KG1 (cell line): ENCODE measurements at regions not wholly inside any gene's neighbourhood (a gene's known extent, or its start where the extent isn't known, plus 50 kb on each side); places are given as distances from the start of the nearest gene placed in this dataset.

Experiments used
- DNase-seq: peaks from one replicate; lab custom pipeline; 2025; lab: John Stamatoyannopoulos, UW

GRCh38 chr9:89969881-89970639 is 365.2 kb downstream of the GADD45G start:
- no peak for DNase-seq

DNA sequence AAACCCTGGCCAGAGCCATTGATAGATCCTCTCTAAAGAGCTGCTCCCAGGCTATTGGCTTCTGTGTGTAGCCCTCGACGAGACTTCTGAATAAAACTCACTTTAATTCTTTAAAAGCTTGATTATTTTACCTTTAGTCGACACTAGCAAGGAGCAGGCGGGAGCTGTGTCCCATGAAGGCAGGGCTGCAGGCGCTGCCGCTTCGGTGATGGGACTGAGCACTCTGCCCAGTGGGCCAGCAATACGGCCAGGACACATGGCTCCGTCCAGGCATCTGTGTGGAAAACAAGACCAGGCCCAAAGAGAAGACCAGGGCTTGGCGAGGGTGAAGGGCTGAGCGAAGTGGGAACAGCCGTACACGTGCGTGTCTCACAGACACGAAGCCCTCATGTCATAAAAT is 365.9 kb downstream of the GADD45G start:
- no peak for DNase-seq

DNA sequence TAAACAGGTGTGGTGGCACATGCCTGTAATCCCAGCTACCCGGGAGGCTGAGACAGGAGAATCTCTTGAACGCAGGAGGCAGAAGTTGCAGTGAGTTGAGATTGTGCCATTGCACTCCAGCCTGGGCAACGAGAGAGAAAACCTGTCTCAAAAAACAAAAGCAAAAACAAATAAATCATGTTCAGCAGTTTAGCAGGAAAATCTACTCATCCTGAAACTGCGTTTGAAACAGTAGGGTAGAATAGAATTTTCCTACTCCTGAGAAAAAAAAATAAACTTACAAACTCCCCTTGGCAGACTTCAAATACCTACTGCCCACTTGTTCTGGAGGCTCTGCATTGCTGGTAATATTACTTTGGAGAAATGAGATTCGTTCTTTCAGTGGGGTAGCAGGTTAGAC is 367.7 kb downstream of the GADD45G start:
- no peak for DNase-seq

DNA sequence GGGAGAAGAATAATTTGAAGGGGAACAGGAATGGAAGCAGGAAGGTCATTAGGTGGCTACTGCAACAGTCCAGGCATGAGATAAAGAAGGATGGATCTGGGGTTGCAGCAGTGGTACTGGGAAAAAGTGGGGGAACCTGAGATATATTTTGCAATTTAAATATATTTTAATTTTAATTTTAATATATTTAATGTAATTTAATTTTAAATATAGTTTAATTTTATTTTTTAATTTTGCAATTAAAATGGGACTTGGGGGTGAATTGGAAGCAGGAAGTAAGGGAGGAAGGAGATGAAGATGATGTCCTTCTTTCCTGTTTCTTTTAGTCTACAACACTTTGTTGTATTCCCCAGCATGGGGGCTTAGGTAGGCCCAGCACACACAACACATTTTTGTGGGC is 369.8 kb downstream of the GADD45G start:
- DNase-seq, result no peak

GRCh38 chr9:89975024-89975423 is 370.2 kb downstream of the GADD45G start:
- DNase-seq, result no peak

GRCh38 chr9:89975630-89976029 is 370.8 kb downstream of the GADD45G start:
- no peak for DNase-seq

GRCh38 chr9:89978185-89978584 is 373.4 kb downstream of the GADD45G start:
- no peak for DNase-seq

GRCh38 chr9:89980600-89980999 is 375.8 kb downstream of the GADD45G start:
- no peak for DNase-seq

- DNase-seq, result no peak
Observed at GRCh38 chr9:89982016-89982415, 377.2 kb downstream of the GADD45G start.

- no peak for DNase-seq
Observed at GRCh38 chr9:89983411-89983810, 378.6 kb downstream of the GADD45G start.

- no peak for DNase-seq
Observed at GRCh38 chr9:89984214-89984613, 379.4 kb downstream of the GADD45G start.

- no peak for DNase-seq
Observed at GRCh38 chr9:89985068-89985467, 380.3 kb downstream of the GADD45G start.

- DNase-seq, result no peak
Observed at GRCh38 chr9:89986190-89986589, 381.4 kb downstream of the GADD45G start.

DNA sequence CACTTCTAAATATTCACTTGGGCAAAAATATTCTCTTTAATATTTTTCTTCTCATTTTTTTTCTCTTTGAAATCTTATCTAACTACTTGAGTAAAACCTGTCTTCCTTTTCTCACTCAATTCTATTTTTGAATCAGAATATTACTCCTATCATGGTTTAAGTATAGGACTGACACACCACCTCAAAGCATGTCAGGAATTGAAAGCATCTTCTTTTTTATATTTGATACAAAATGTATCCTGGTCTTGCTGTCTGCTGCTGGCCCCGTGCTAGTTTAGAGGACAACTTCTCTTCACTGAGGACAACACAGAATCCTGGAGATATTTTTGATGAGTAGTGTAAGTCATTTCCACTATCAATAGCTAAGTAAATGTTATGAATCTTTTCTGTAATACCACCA is 383.6 kb downstream of the GADD45G start:
- DNase-seq, result no peak

DNA sequence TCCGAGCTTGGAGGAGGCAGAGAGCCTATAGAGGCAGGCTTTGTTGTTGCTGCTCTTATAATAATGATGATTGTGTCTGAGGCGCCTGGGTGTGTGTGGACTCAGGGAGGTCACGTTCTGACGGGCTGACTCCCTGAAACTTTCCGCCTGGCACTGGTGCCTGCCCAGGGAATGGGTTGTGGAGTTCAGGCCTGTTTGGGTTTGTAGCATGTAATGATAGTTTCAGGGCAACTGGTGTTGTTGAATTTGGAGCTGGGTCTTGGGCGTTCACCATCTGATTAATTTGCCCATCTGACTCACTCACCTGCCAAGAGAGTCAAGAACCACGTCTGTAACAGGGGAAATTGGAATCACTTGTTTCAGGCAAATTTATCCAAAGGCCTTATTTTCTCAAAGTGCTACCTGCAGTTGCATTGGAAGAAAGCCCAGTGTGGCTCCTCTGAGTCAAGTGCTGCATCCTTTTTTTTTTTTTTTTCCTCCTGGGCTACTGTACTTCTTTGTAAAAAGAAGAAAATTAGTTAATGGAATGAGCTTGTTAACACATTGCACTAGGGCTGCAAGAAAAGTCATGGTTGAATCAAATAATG is 386.5 kb downstream of the GADD45G start:
- DNase-seq, result no peak

- DNase-seq, result no peak
Observed at GRCh38 chr9:89992326-89993198, 387.8 kb downstream of the GADD45G start.

GRCh38 chr9:89993678-89994630 is 389.1 kb downstream of the GADD45G start:
- DNase-seq, result no peak

DNA sequence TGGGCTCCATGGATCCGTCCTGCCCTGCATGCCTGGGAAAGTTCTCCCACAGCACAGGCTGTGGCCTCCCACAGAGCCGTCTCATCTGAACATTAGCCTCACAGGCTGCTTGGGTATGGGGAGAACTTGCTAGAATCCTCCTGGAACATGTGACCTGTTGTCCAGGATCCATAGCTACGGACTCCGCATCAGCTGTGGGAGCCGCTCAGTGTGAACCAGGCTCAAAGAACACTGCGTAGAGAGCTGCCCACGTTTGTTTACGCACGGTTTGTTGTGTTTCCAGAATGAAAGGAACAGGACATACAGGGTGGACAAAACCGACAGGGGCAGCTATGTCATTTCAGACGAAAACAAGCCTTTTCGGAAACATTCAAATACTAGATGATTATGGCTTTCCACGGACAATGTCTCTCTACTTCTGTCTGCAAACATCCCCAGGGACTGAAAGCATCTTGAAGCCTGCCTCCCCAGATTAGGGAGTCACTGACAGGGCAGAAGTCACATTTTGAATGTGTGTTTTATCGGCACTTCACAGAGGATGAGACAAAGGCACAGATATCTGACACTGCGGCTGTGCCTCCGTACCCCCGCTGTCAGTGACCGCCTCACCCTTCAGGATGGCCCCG is 390.3 kb downstream of the GADD45G start:
- no peak for DNase-seq

GRCh38 chr9:89996116-89996515 is 391.3 kb downstream of the GADD45G start:
- DNase-seq, result no peak

DNA sequence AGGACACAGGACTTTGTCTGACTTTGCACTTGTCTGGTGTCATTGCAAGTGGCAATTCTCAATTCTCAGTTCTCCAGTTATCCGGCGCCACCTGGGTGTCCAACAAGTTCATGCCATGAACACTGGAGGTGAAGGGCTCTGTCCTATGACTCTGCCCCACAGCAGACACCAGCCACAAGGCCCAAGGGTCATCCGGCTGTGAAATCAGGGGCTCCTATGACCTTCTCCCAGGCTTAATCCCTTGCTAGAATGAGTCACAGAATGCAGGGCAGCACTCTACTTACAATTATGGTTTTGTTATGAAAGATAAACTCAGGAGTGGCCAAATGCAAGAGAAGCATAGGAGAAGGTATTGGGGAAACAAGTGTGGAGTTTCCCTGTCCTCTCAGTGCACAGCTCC is 392.0 kb downstream of the GADD45G start:
- no peak for DNase-seq

GRCh38 chr9:89998633-89999032 is 393.8 kb downstream of the GADD45G start:
- no peak for DNase-seq
